ENCODE measurements at regions not wholly inside any gene's neighbourhood (a gene's known extent, or its start where the extent isn't known, plus 50 kb on each side); places are given as distances from the start of the nearest gene placed in this dataset.
"Not testable (repeated sequence)": the region's sequence is repeated elsewhere in the genome, so short reads cannot be mapped to it uniquely, and the experiment has no call there.

DNA sequence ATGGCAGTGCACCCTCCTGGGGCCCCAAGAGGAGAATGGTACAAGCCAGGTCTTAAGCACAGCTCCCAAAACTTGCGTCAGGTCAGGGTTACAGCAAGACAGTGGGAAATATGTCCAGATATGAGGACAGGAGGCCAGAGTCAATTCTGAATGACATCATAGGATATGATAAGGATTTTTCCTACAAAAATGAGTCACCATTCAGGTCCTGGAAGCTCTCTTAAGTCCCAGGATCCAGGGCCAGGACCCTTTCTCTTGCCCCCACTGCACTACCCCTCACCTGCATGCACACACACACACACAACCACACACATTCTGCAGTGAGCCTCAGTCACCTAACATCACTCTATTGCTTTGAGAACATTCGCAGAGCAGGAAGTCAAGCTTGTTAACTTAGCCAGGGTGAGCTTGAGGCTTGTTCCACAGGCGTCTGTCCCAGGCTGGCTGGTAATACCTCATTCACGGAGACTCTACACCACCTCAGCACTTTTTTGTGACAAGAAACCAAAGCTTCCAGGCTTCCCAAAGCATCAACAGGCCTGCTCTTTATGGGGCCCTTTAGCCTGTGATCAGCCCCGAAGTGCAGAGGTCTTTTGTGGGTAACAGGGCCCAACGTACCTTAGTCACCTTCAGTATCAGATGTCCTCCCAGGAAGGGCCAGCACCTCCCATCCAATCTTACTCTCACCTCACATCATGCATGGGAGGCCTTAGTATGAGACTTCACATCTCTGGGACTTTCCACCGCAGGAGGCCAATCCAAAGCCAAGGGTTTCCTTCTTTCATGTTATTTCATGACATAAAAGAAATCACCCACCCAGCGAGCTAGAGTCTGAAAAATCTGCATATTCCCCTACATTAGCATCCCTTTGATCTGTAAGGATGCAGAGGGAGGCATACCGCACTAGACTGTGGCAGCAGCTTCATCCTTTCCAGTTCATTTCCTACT, 74.0 kb upstream of the LIPC start:
- Histone ChIP-seq H3K4me3 (ENCODE audit: low read length) (no peak overlapping the region), H3K27me3 (ENCODE audit: control insufficient read depth in 2 of 2, insufficient read depth in 2 of 2, low read length in 2 of 2) (no peaks in the 10 kb centered on the region), H3K9me3 (ENCODE audit: control insufficient read depth in 2 of 3, low read length in 3 of 3) (no peaks in the 10 kb centered on the region), H3K36me3 (ENCODE audit: control insufficient read depth in 2 of 3, insufficient read depth in 3 of 3, low read length in 3 of 3) (no peaks in the 10 kb centered on the region), H3K4me1 (ENCODE audit: control insufficient read depth in 2 of 2, insufficient read depth in 2 of 2, low read length in 2 of 2) (peaks cover 0 to 18% of the 10 kb centered on the region in 2 donors), H3K27ac (ENCODE audit: low read depth, low read length) (peak overlapping the region; percentile 71)
- no peaks in the 10 kb centered on the region for H3K27me3 Mint-ChIP-seq
- H3K36me3 Mint-ChIP-seq = peaks cover 0 to 1% (median 0%) of the 10 kb centered on the region in 5 donors
- no peaks in the 10 kb centered on the region for H3K9me3 Mint-ChIP-seq
- H3K4me1 Mint-ChIP-seq = peaks cover 12 to 38% (median 31%) of the 10 kb centered on the region in 7 donors
- peak in 8 of 9 donors; percentile 41 to 82 (median 62) for DNase-seq
- ATAC-seq = peak; percentile 87
- H3K4me3 Mint-ChIP-seq = peak overlapping the region; percentile 42 to 70 (median 56)
- CTCF ChIA-PET = interaction anchor here (0.5 to 0.6 kb wide), 2 partner anchors 45 to 385 kb away, joined by 3 read pairs; no protein-coding TSS in a partner anchor
- intact Hi-C loops (cut with micrococcal nuclease) = loop anchor here in 1 of 2 donors (5.0 kb wide), 1 partner anchor 41 kb away; no protein-coding TSS in a partner anchor
- peak overlapping the region; percentile 80 to 94 (median 87) for H3K27ac Mint-ChIP-seq
- POLR2A ChIA-PET = interaction anchor here (0.6 to 1.1 kb wide), 3 partner anchors 20 to 270 kb away, joined by 3 read pairs; no protein-coding TSS in a partner anchor

DNA sequence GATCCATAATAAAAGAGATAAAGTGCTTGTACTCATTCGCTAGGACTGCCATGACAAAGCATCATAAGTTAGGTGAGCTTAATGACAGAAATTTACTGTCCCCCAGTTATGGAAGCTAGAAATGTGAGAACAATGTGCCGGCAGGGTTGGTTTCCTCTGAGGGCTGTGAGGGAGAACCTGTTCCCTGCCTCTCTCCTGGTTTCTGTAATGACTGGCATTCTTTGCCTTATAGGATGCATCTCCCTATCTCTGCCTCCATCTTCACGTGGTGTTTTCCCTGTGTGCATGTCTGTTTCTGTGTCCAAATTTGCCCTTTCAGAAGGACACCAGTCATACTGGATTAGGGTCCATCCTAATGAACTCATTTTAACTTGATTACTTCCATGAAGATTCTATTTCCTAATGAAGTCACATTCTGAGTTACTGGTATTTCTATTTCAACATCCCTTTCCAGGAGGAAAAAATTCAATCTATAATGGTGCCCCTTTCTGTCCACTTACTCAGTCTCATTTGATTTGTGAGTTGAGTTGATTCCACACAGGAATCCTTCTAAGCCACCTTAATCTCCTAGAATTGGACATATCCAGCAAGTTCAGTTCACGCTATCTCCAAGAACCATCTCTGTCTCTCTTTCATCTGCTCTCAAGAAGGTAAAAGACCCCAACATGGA, 71.2 kb upstream of the LIPC start:
- H3K27ac Mint-ChIP-seq = peak overlapping the region in 3 of 9 donors; percentile 12 to 67 (median 61)
- H3K36me3 Mint-ChIP-seq = peaks cover 0 to 16% (median 5%) of the 10 kb centered on the region in 5 donors
- CTCF ChIA-PET = interaction anchor here (0.5 kb wide), 1 partner anchor 313 kb away, joined by 3 read pairs; no protein-coding TSS in a partner anchor
- peaks cover 0 to 10% (median 6%) of the 10 kb centered on the region in 11 donors for H3K9me3 Mint-ChIP-seq
- intact Hi-C loops (cut with micrococcal nuclease) = no loop called here
- Histone ChIP-seq H3K4me1 (ENCODE audit: control insufficient read depth in 2 of 2, insufficient read depth in 2 of 2, low read length in 2 of 2) (peaks cover 0 to 30% of the 10 kb centered on the region in 2 donors), H3K36me3 (ENCODE audit: control insufficient read depth in 2 of 3, insufficient read depth in 3 of 3, low read length in 3 of 3) (no peaks in the 10 kb centered on the region), H3K4me3 (ENCODE audit: low read length) (no peak overlapping the region), H3K27me3 (ENCODE audit: control insufficient read depth in 2 of 2, insufficient read depth in 2 of 2, low read length in 2 of 2) (no peaks in the 10 kb centered on the region), H3K27ac (ENCODE audit: low read depth, low read length) (no peak overlapping the region), H3K9me3 (ENCODE audit: control insufficient read depth in 2 of 3, low read length in 3 of 3) (no peaks in the 10 kb centered on the region)
- ATAC-seq = no peak
- no peak overlapping the region for H3K4me3 Mint-ChIP-seq
- no peak for DNase-seq
- peaks cover 19 to 56% (median 44%) of the 10 kb centered on the region in 7 donors for H3K4me1 Mint-ChIP-seq
- no peaks in the 10 kb centered on the region for H3K27me3 Mint-ChIP-seq
- POLR2A ChIA-PET = no interaction called here

DNA sequence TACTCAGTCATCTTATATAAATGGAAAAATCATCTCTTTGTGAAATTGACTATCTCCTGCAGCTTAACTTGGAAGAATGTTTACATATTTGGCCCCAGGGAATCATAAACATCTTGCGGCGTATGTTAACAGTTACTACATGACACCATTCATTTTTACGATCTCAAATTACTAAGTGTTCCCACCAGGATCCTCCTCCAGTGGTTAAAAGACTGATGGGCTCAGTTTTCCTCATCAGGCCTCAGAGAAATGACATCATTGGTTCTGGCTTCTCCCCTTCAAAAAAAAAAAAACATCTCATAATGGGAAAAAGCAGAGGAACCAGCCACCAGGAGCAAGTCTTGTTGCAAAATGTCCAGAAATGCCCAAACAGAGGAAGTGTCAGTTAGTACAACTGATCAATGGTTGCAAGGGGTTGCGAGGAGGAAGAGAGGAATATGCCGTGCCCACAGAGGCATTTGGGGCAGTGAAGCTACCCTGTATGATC, 70.5 kb upstream of the LIPC start:
- peaks cover 0 to 22% (median 10%) of the 10 kb centered on the region in 5 donors for H3K36me3 Mint-ChIP-seq
- CTCF ChIA-PET = no interaction called here
- intact Hi-C loops (cut with micrococcal nuclease) = no loop called here
- DNase-seq = no peak
- H3K27ac ChIP-seq (ENCODE audit: low read depth, low read length) = no peak overlapping the region
- no peak for ATAC-seq
- peaks cover 0 to 10% (median 6%) of the 10 kb centered on the region in 11 donors for H3K9me3 Mint-ChIP-seq
- H3K9me3 ChIP-seq (ENCODE audit: control insufficient read depth in 2 of 3, low read length in 3 of 3) = no peaks in the 10 kb centered on the region
- H3K27ac Mint-ChIP-seq = peak overlapping the region in 2 of 9 donors; percentile 16 to 48
- H3K4me3 Mint-ChIP-seq = no peak overlapping the region
- POLR2A ChIA-PET = no interaction called here
- no peaks in the 10 kb centered on the region for H3K27me3 ChIP-seq (ENCODE audit: control insufficient read depth in 2 of 2, insufficient read depth in 2 of 2, low read length in 2 of 2)
- H3K36me3 ChIP-seq (ENCODE audit: control insufficient read depth in 2 of 3, insufficient read depth in 3 of 3, low read length in 3 of 3) = no peaks in the 10 kb centered on the region
- no peak overlapping the region for H3K4me3 ChIP-seq (ENCODE audit: low read length)
- H3K4me1 ChIP-seq (ENCODE audit: control insufficient read depth in 2 of 2, insufficient read depth in 2 of 2, low read length in 2 of 2) = peaks cover 0 to 30% of the 10 kb centered on the region in 2 donors
- peaks cover 19 to 56% (median 44%) of the 10 kb centered on the region in 7 donors for H3K4me1 Mint-ChIP-seq
- H3K27me3 Mint-ChIP-seq = peaks cover 0 to 5% (median 0%) of the 10 kb centered on the region in 5 donors

DNA sequence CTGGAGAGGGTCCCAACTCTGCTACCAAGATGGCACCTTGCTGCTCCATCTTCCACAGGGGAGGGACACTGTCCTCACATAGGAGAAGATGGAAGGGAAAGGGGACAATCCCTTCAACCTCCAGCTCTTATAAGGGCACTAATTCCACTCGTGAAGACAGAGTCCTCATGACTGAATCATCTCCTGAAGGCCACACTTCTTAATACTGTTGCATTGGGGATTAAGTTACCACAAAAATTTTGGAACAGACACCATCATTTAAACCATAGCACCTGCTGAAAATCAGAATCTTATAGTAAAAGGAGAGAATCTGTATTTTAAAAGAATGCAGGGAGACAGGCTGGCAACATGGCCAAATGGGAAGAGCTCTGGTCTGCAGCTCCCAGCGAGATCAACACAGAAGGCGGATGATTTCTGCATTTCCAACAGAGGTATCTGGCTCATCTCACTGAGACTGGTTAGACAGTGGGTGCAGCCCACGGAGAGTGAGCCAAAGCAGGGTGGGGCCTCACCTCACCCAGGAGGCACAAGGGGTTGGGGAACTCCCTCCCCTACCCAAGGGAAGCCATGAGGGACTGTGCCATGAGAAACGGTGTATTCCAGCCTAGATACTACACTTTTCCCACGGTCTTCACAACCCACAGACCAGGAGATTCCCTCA, 69.4 kb upstream of the LIPC start:
- peaks cover 0 to 10% (median 6%) of the 10 kb centered on the region in 11 donors for H3K9me3 Mint-ChIP-seq
- peak overlapping the region; percentile 6 to 68 (median 31) for H3K4me3 Mint-ChIP-seq
- peaks cover 0 to 24% (median 10%) of the 10 kb centered on the region in 5 donors for H3K36me3 Mint-ChIP-seq
- H3K27me3 ChIP-seq (ENCODE audit: control insufficient read depth in 2 of 2, insufficient read depth in 2 of 2, low read length in 2 of 2) = no peaks in the 10 kb centered on the region
- peaks cover 0 to 28% of the 10 kb centered on the region in 2 donors for H3K4me1 ChIP-seq (ENCODE audit: control insufficient read depth in 2 of 2, insufficient read depth in 2 of 2, low read length in 2 of 2)
- ChIA-PET CTCF (no interaction called here), POLR2A (no interaction called here)
- peak overlapping the region in 4 of 9 donors; percentile 25 to 80 (median 29) for H3K27ac Mint-ChIP-seq
- H3K27ac ChIP-seq (ENCODE audit: low read depth, low read length) = no peak overlapping the region
- ATAC-seq (no peak), DNase-seq (peak in 1 of 9 donors; percentile 9)
- H3K4me1 Mint-ChIP-seq = peaks cover 18 to 50% (median 40%) of the 10 kb centered on the region in 7 donors
- no peaks in the 10 kb centered on the region for H3K36me3 ChIP-seq (ENCODE audit: control insufficient read depth in 2 of 3, insufficient read depth in 3 of 3, low read length in 3 of 3)
- H3K4me3 ChIP-seq (ENCODE audit: low read length) = no peak overlapping the region
- H3K9me3 ChIP-seq (ENCODE audit: control insufficient read depth in 2 of 3, low read length in 3 of 3) = no peaks in the 10 kb centered on the region
- intact Hi-C loops (cut with micrococcal nuclease) = no loop called here
- H3K27me3 Mint-ChIP-seq = peaks cover 0 to 5% (median 0%) of the 10 kb centered on the region in 5 donors

DNA sequence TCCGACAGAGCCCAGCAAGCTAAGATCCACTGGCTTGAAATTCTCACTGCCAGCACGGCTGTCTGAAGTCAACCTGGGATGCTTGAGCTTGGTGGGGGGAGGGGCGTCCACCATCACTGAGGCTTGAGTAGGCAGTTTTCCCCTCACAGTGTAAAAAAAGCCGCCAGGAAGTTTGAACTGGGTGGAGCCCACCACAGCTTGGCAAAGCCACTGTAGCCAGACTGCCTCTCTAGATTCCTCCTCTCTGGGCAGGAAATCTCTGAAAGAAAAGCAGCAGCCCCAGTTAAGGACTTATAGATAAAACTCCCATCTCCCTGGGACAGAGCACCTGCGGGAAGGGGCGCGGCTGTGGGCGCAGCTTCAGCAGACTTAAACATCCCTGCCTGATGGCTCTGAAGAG, 68.7 kb upstream of the LIPC start:
- CTCF ChIA-PET; H3K27me3 Mint-ChIP-seq; H3K27me3 ChIP-seq (ENCODE audit: control insufficient read depth in 2 of 2, insufficient read depth in 2 of 2, low read length in 2 of 2); ATAC-seq; H3K27ac ChIP-seq (ENCODE audit: low read depth, low read length); intact Hi-C loops (cut with micrococcal nuclease); POLR2A ChIA-PET; H3K36me3 ChIP-seq (ENCODE audit: control insufficient read depth in 2 of 3, insufficient read depth in 3 of 3, low read length in 3 of 3); H3K4me3 ChIP-seq (ENCODE audit: low read length); H3K9me3 ChIP-seq (ENCODE audit: control insufficient read depth in 2 of 3, low read length in 3 of 3): not testable (repeated sequence)
- peak overlapping the region in 8 of 10 donors; percentile 2 to 62 (median 30) for H3K4me3 Mint-ChIP-seq
- peak overlapping the region in 2 of 9 donors; percentile 14 to 70 for H3K27ac Mint-ChIP-seq
- H3K9me3 Mint-ChIP-seq = peaks cover 0 to 10% (median 6%) of the 10 kb centered on the region in 11 donors
- peaks cover 0 to 21% of the 10 kb centered on the region in 2 donors for H3K4me1 ChIP-seq (ENCODE audit: control insufficient read depth in 2 of 2, insufficient read depth in 2 of 2, low read length in 2 of 2)
- peaks cover 13 to 43% (median 33%) of the 10 kb centered on the region in 7 donors for H3K4me1 Mint-ChIP-seq
- peak in 4 of 9 donors; percentile 13 to 25 (median 16) for DNase-seq
- H3K36me3 Mint-ChIP-seq = peaks cover 0 to 26% (median 10%) of the 10 kb centered on the region in 5 donors

DNA sequence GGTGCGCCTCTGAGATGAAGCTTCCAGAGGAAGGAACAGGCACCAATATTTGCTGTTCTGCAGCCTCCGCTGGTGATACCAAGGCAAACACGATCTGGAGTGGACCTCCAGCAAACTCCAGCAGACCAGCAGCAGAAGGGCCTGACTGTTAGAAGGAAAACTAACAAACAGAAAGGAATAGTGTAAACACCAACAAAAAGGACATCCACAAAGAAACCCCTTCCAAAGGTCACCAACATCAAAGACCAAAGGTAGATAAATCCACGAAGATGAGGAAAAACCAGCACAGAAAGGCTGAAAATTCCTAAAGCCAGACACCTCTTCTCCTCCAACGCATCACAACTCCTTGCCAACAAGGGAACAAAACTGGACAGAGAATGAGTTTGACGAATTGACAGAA, 68.1 kb upstream of the LIPC start:
- H3K36me3 ChIP-seq (ENCODE audit: control insufficient read depth in 2 of 3, insufficient read depth in 3 of 3, low read length in 3 of 3); intact Hi-C loops (cut with micrococcal nuclease); CTCF ChIA-PET; POLR2A ChIA-PET; H3K4me3 ChIP-seq (ENCODE audit: low read length); ATAC-seq; H3K27me3 ChIP-seq (ENCODE audit: control insufficient read depth in 2 of 2, insufficient read depth in 2 of 2, low read length in 2 of 2); H3K27ac ChIP-seq (ENCODE audit: low read depth, low read length); H3K27me3 Mint-ChIP-seq; DNase-seq; H3K9me3 ChIP-seq (ENCODE audit: control insufficient read depth in 2 of 3, low read length in 3 of 3): not testable (repeated sequence)
- Mint-ChIP-seq H3K36me3 (peaks cover 0 to 28% (median 10%) of the 10 kb centered on the region in 5 donors), H3K27ac (peak overlapping the region in 2 of 9 donors; percentile 26 to 70), H3K9me3 (peaks cover 0 to 10% (median 6%) of the 10 kb centered on the region in 11 donors), H3K4me3 (peak overlapping the region in 5 of 10 donors; percentile 6 to 57 (median 51)), H3K4me1 (peaks cover 13 to 37% (median 27%) of the 10 kb centered on the region in 7 donors)
- peaks cover 0 to 15% of the 10 kb centered on the region in 2 donors for H3K4me1 ChIP-seq (ENCODE audit: control insufficient read depth in 2 of 2, insufficient read depth in 2 of 2, low read length in 2 of 2)

Data from naive thymus-derived CD4-positive, alpha-beta T cell (primary cell).